GM21528 (cell line): ENCODE measurements at regions not wholly inside any gene's neighbourhood (a gene's known extent, or its start where the extent isn't known, plus 50 kb on each side); places are given as distances from the start of the nearest gene placed in this dataset.

Source experiments
- ATAC-seq: cut with Tn5 transposase; IDR thresholded peaks from one replicate; pipeline ENCODE4 v1.9.1; 2021; ENCODE audit warnings: mild to moderate bottlenecking, moderate library complexity; ENCODE audit not compliant: unreplicated experiment, low FRiP score

GRCh38 chrX:109841869-109842579 lies 109.0 kb upstream of the ACSL4 start:
- no peak for ATAC-seq

- ATAC-seq: no peak
Observed at GRCh38 chrX:109842611-109843010, 109.6 kb upstream of the ACSL4 start.

- ATAC-seq: peak; percentile 61
Observed at GRCh38 chrX:109843963-109844751, 111.1 kb upstream of the ACSL4 start.

GRCh38 chrX:109844986-109845385 lies 111.9 kb upstream of the ACSL4 start:
- ATAC-seq: no peak

GRCh38 chrX:109845996-109846395 lies 112.9 kb upstream of the ACSL4 start:
- ATAC-seq: no peak

- ATAC-seq: no peak
Observed at GRCh38 chrX:109847257-109848187, 114.5 kb upstream of the ACSL4 start.

- peak; percentile 77 for ATAC-seq
Observed at GRCh38 chrX:109848461-109849050, 115.5 kb upstream of the ACSL4 start.

- ATAC-seq: no peak
Observed at GRCh38 chrX:109854096-109854495, 121.0 kb upstream of the ACSL4 start.

- ATAC-seq: no peak
Observed at GRCh38 chrX:109855501-109855900, 122.4 kb upstream of the ACSL4 start.

GRCh38 chrX:109856974-109857373 lies 123.9 kb upstream of the ACSL4 start:
- ATAC-seq: no peak

- ATAC-seq: no peak
Observed at GRCh38 chrX:109857584-109858228, 124.6 kb upstream of the ACSL4 start.

GRCh38 chrX:109858602-109859341 lies 125.7 kb upstream of the ACSL4 start:
- no peak for ATAC-seq

- ATAC-seq: no peak
Observed at GRCh38 chrX:109859651-109860050, 126.6 kb upstream of the ACSL4 start.

GRCh38 chrX:109862433-109862832 lies 129.4 kb upstream of the ACSL4 start:
- ATAC-seq: no peak

- no peak for ATAC-seq
Observed at GRCh38 chrX:109863811-109864210, 130.8 kb upstream of the ACSL4 start.

GRCh38 chrX:109871121-109871888 lies 131.6 kb upstream of the TMEM164 start:
- no peak for ATAC-seq

- no peak for ATAC-seq
Observed at GRCh38 chrX:109872021-109872732, 130.7 kb upstream of the TMEM164 start.

- ATAC-seq: no peak
Observed at GRCh38 chrX:109873574-109873973, 129.3 kb upstream of the TMEM164 start.
